ENCODE measurements at regions not wholly inside any gene's neighbourhood (a gene's known extent, or its start where the extent isn't known, plus 50 kb on each side); places are given as distances from the start of the nearest gene placed in this dataset.

DNA sequence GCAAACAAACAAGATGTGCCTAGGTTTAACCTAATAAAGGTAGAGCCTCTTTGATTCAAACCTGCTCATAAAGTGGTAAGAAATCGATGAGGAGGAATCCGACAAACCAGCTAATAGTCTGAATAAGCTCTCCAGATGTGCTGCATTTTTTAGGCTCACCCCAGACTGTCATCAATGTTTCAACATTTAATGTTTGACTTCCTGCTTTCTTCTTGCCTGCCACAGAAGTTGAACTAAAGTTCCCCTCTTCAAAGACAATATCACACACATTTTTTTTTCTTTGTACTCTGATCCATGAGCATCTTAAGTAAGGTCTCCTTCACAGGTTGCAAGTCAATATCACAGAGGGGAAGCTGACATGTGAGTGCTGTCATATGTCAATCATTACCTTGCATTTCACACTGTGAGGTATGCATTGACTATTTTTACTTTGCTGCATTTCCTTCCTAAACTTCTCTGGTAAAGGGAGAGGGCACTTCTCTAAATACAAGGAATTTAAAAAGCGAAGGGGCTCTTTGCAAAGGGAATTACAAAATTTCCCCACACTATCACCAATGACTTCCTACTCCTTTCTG is 172.3 kb upstream of the MCTP2 start:
- ATAC-seq (no peak), FAIRE-seq (no peak)
- 0% methylated on average over 3 of the region's 3 CpGs for WGBS (ENCODE audit: insufficient coverage, low coverage, missing lambda C conversion rate)

More for the DNA sequence above, 172.3 kb upstream of the MCTP2 start:
- ChIA-PET POLR2A (no interaction called here), CTCF (ENCODE audit: low intra/inter-chr PET ratio) (no interaction called here)
- Histone ChIP-seq H3K4me3 (no peak overlapping the region), H3K4me2 (ENCODE audit: insufficient read depth, low read length) (no peak overlapping the region), H3K27ac (ENCODE audit: extremely low read depth, low read depth, low read length) (no peak overlapping the region), H3K9ac (ENCODE audit: insufficient read depth in 1 of 2, low read depth in 2 of 2, low read length in 2 of 2) (no peak overlapping the region), H3K9me1 (ENCODE audit: control insufficient read depth, insufficient read depth, low read length) (no peaks in the 10 kb centered on the region), H3K27me3 (ENCODE audit: control insufficient read depth in 2 of 2, insufficient read depth in 2 of 2, low read length in 2 of 2) (no peaks in the 10 kb centered on the region), H3K79me2 (ENCODE audit: control insufficient read depth, insufficient read depth, low read length) (no peaks in the 10 kb centered on the region), H2AFZ (ENCODE audit: low read depth, low read length) (no peak overlapping the region), H3K4me1 (replicated peaks in 1 of 2; ENCODE audit: control insufficient read depth in 2 of 2, insufficient read depth in 2 of 2, low read length in 2 of 2) (no peaks in the 10 kb centered on the region), H3K36me3 (ENCODE audit: control insufficient read depth, insufficient read depth, low read length) (no peaks in the 10 kb centered on the region), H4K20me1 (replicated peaks; ENCODE audit: control insufficient read depth, insufficient read depth, low read length) (no peaks in the 10 kb centered on the region), H3K9me3 (replicated peaks; ENCODE audit: control insufficient read depth, insufficient read depth, low read depth, low read length) (no peaks in the 10 kb centered on the region; the same call in 1 of the 2 replicates)
- in situ Hi-C loops (cut with MboI) (no loop called here), intact Hi-C loops (cut with micrococcal nuclease) (no loop called here)
- TF ChIP-seq PHTF2 (CRISPR knock-in tag; IDR thresholded peaks at IDR 0.05), result no peak
- no peak for TF ChIP-seq TAF15 (IDR thresholded peaks at IDR 0.05; ENCODE audit: low read depth, low read length)
- TF ChIP-seq GABPA (tag; conservative IDR thresholded peaks at IDR 0.05; ENCODE audit: low read depth), result no peak
- TF ChIP-seq TFAM (CRISPR knock-in tag; conservative IDR thresholded peaks at IDR 0.05), result no peak
- no peak for TF ChIP-seq LCOR (CRISPR knock-in tag; IDR thresholded peaks at IDR 0.05)
- TF ChIP-seq NUFIP1 (IDR thresholded peaks at IDR 0.05; ENCODE audit: partially characterized antibody), result no peak
- TF ChIP-seq SREBF2 (CRISPR knock-in tag; IDR thresholded peaks at IDR 0.05), result no peak
- TF ChIP-seq THRAP3 (IDR thresholded peaks at IDR 0.05; ENCODE audit: borderline replicate concordance), result no peak
- TF ChIP-seq SRSF1 (IDR thresholded peaks at IDR 0.05; ENCODE audit: low read depth, low read length), result no peak
- TF ChIP-seq ZNF57 (CRISPR knock-in tag; IDR thresholded peaks at IDR 0.05), result no peak
- no peak for TF ChIP-seq PHB2 (IDR thresholded peaks at IDR 0.05; ENCODE audit: low read depth)
- TF ChIP-seq HSF4 (CRISPR knock-in tag; IDR thresholded peaks at IDR 0.05; ENCODE audit: borderline replicate concordance), result no peak
- no peak for TF ChIP-seq FOXK2 (conservative IDR thresholded peaks at IDR 0.05 in 1 of 2, IDR thresholded peaks at IDR 0.05 in 1 of 2; ENCODE audit: low read depth in 2 of 2)
- TF ChIP-seq MAFG (tag; conservative IDR thresholded peaks at IDR 0.05), result no peak
- TF ChIP-seq, protein P1, sequence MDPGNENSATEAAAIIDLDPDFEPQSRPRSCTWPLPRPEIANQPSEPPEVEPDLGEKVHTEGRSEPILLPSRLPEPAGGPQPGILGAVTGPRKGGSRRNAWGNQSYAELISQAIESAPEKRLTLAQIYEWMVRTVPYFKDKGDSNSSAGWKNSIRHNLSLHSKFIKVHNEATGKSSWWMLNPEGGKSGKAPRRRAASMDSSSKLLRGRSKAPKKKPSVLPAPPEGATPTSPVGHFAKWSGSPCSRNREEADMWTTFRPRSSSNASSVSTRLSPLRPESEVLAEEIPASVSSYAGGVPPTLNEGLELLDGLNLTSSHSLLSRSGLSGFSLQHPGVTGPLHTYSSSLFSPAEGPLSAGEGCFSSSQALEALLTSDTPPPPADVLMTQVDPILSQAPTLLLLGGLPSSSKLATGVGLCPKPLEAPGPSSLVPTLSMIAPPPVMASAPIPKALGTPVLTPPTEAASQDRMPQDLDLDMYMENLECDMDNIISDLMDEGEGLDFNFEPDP (CRISPR knock-in tag; IDR thresholded peaks at IDR 0.05), result no peak
- TF ChIP-seq, protein P2, sequence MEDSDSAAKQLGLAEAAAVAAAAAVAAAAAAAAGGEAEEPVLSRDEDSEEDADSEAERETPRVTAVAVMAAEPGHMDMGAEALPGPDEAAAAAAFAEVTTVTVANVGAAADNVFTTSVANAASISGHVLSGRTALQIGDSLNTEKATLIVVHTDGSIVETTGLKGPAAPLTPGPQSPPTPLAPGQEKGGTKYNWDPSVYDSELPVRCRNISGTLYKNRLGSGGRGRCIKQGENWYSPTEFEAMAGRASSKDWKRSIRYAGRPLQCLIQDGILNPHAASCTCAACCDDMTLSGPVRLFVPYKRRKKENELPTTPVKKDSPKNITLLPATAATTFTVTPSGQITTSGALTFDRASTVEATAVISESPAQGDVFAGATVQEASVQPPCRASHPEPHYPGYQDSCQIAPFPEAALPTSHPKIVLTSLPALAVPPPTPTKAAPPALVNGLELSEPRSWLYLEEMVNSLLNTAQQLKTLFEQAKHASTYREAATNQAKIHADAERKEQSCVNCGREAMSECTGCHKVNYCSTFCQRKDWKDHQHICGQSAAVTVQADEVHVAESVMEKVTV (CRISPR knock-in tag; IDR thresholded peaks at IDR 0.05), result no peak
- TF ChIP-seq, protein P3, sequence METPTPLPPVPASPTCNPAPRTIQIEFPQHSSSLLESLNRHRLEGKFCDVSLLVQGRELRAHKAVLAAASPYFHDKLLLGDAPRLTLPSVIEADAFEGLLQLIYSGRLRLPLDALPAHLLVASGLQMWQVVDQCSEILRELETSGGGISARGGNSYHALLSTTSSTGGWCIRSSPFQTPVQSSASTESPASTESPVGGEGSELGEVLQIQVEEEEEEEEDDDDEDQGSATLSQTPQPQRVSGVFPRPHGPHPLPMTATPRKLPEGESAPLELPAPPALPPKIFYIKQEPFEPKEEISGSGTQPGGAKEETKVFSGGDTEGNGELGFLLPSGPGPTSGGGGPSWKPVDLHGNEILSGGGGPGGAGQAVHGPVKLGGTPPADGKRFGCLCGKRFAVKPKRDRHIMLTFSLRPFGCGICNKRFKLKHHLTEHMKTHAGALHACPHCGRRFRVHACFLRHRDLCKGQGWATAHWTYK (CRISPR knock-in tag; IDR thresholded peaks at IDR 0.05), result no peak
- BruUV-seq (replicated peaks), result no TSS peak
- no peak for DNase-seq (ENCODE audit: extremely low read depth in 1 of 4, low spot score in 3 of 4)

Measured in K562 (cell line).